Activated T-helper 1 cell treated with anti-CD3 and anti-CD28 coated beads, Interleukin-12 subunit alpha, Interleukin-12 subunit beta, Interleukin-2, Interleukin-4 antibody, amounts not matched to agents 30 ng/mL and 10 ng/mL and 1 ng/mL, durations not matched to agents 14 hours and 24 hours and 36 hours (primary cell): ENCODE measurements at regions not wholly inside any gene's neighbourhood (a gene's known extent, or its start where the extent isn't known, plus 50 kb on each side); places are given as distances from the start of the nearest gene placed in this dataset.

Experiments used
- DNase-seq: peaks from one replicate; pipeline ENCODE4 v3.0.0; 2021; ENCODE audit warnings: low spot score
- H3K27ac Mint-ChIP-seq: one replicate; pipeline ENCODE4 v1.8.0; 2021; ENCODE audit warnings: mild to moderate bottlenecking, mixed read lengths
- H3K27me3 Mint-ChIP-seq: one replicate; pipeline ENCODE4 v1.8.0; 2022; ENCODE audit warnings: mild to moderate bottlenecking, moderate library complexity, mixed read lengths; ENCODE audit not compliant: insufficient read depth
- H3K36me3 Mint-ChIP-seq: one replicate; pipeline ENCODE4 v1.8.0; 2021; ENCODE audit warnings: low read depth, mixed read lengths
- H3K4me1 Mint-ChIP-seq: one replicate; pipeline ENCODE4 v1.8.0; 2021; ENCODE audit warnings: low read depth, mixed read lengths
- H3K4me3 Mint-ChIP-seq: one replicate; pipeline ENCODE4 v1.8.0; 2021; ENCODE audit warnings: mild to moderate bottlenecking, moderate library complexity, mixed read lengths
- H3K9me3 Mint-ChIP-seq: one replicate; pipeline ENCODE4 v1.8.0; 2021; ENCODE audit warnings: mixed read lengths
- intact Hi-C: fragments of 100-400 bp; cut with micrococcal nuclease; formaldehyde crosslinking; loops from one replicate; pipeline ENCODE4 v1.15.1; 2024

- DNase-seq: no peak
- Mint-ChIP-seq H3K9me3 (no peaks in the 10 kb centered on the region), H3K4me3 (no peak overlapping the region), H3K27ac (no peak overlapping the region), H3K27me3 (peaks cover 2% of the 10 kb centered on the region), H3K4me1 (no peaks in the 10 kb centered on the region), H3K36me3 (no peaks in the 10 kb centered on the region)
- intact Hi-C loops: no loop called here
Measured at GRCh38 chr4:141417387-141417786, 196.7 kb downstream of the ZNF330 start.

- Mint-ChIP-seq H3K9me3 (no peaks in the 10 kb centered on the region), H3K36me3 (no peaks in the 10 kb centered on the region), H3K4me1 (no peaks in the 10 kb centered on the region), H3K27me3 (peaks cover 2% of the 10 kb centered on the region), H3K27ac (no peak overlapping the region), H3K4me3 (no peak overlapping the region)
- no peak for DNase-seq
- intact Hi-C loops: no loop called here
Measured at GRCh38 chr4:141425124-141425523, 204.4 kb downstream of the ZNF330 start.

GRCh38 chr4:141427726-141428296 is 207.1 kb downstream of the ZNF330 start:
- H3K27me3 Mint-ChIP-seq: no peaks in the 10 kb centered on the region
- no peaks in the 10 kb centered on the region for H3K36me3 Mint-ChIP-seq
- no peak for DNase-seq
- no peak overlapping the region for H3K27ac Mint-ChIP-seq
- no peak overlapping the region for H3K4me3 Mint-ChIP-seq
- no peaks in the 10 kb centered on the region for H3K9me3 Mint-ChIP-seq
- no peaks in the 10 kb centered on the region for H3K4me1 Mint-ChIP-seq
- intact Hi-C loops: no loop called here

GRCh38 chr4:141429933-141430332 is 206.4 kb upstream of the IL15 start:
- Mint-ChIP-seq H3K36me3 (no peaks in the 10 kb centered on the region), H3K9me3 (no peaks in the 10 kb centered on the region), H3K27me3 (no peaks in the 10 kb centered on the region), H3K4me3 (no peak overlapping the region), H3K4me1 (no peaks in the 10 kb centered on the region), H3K27ac (no peak overlapping the region)
- no peak for DNase-seq
- intact Hi-C loops: no loop called here

GRCh38 chr4:141430686-141431085 is 205.7 kb upstream of the IL15 start:
- H3K4me1 Mint-ChIP-seq: no peaks in the 10 kb centered on the region
- no peak overlapping the region for H3K4me3 Mint-ChIP-seq
- no peak overlapping the region for H3K27ac Mint-ChIP-seq
- DNase-seq: no peak
- H3K36me3 Mint-ChIP-seq: no peaks in the 10 kb centered on the region
- intact Hi-C loops: no loop called here
- no peaks in the 10 kb centered on the region for H3K9me3 Mint-ChIP-seq
- no peaks in the 10 kb centered on the region for H3K27me3 Mint-ChIP-seq

- Mint-ChIP-seq H3K9me3 (no peaks in the 10 kb centered on the region), H3K4me1 (no peaks in the 10 kb centered on the region), H3K36me3 (no peaks in the 10 kb centered on the region), H3K4me3 (no peak overlapping the region), H3K27ac (no peak overlapping the region), H3K27me3 (no peaks in the 10 kb centered on the region)
- intact Hi-C loops: no loop called here
- no peak for DNase-seq
Measured at GRCh38 chr4:141432000-141432712, 204.2 kb upstream of the IL15 start.

- Mint-ChIP-seq H3K27me3 (no peaks in the 10 kb centered on the region), H3K36me3 (no peaks in the 10 kb centered on the region), H3K27ac (no peak overlapping the region), H3K4me3 (no peak overlapping the region), H3K4me1 (no peaks in the 10 kb centered on the region), H3K9me3 (no peaks in the 10 kb centered on the region)
- DNase-seq: no peak
- intact Hi-C loops: no loop called here
Measured at GRCh38 chr4:141435446-141436225, 200.7 kb upstream of the IL15 start.

GRCh38 chr4:141439223-141439622 is 197.2 kb upstream of the IL15 start:
- no peaks in the 10 kb centered on the region for H3K4me1 Mint-ChIP-seq
- DNase-seq: no peak
- intact Hi-C loops: no loop called here
- H3K4me3 Mint-ChIP-seq: no peak overlapping the region
- H3K27ac Mint-ChIP-seq: no peak overlapping the region
- no peaks in the 10 kb centered on the region for H3K9me3 Mint-ChIP-seq
- H3K27me3 Mint-ChIP-seq: no peaks in the 10 kb centered on the region
- no peaks in the 10 kb centered on the region for H3K36me3 Mint-ChIP-seq

GRCh38 chr4:141447761-141448160 is 188.6 kb upstream of the IL15 start:
- H3K4me1 Mint-ChIP-seq: no peaks in the 10 kb centered on the region
- no peaks in the 10 kb centered on the region for H3K27me3 Mint-ChIP-seq
- H3K9me3 Mint-ChIP-seq: no peaks in the 10 kb centered on the region
- DNase-seq: no peak
- no peak overlapping the region for H3K4me3 Mint-ChIP-seq
- H3K36me3 Mint-ChIP-seq: no peaks in the 10 kb centered on the region
- no peak overlapping the region for H3K27ac Mint-ChIP-seq
- intact Hi-C loops: no loop called here

- H3K36me3 Mint-ChIP-seq: no peaks in the 10 kb centered on the region
- no peak for DNase-seq
- intact Hi-C loops: no loop called here
- no peaks in the 10 kb centered on the region for H3K4me1 Mint-ChIP-seq
- H3K9me3 Mint-ChIP-seq: no peaks in the 10 kb centered on the region
- no peaks in the 10 kb centered on the region for H3K27me3 Mint-ChIP-seq
- no peak overlapping the region for H3K27ac Mint-ChIP-seq
- H3K4me3 Mint-ChIP-seq: no peak overlapping the region
Measured at GRCh38 chr4:141448490-141448889, 187.9 kb upstream of the IL15 start.

- intact Hi-C loops: no loop called here
- H3K27ac Mint-ChIP-seq: no peak overlapping the region
- H3K4me3 Mint-ChIP-seq: no peak overlapping the region
- no peak for DNase-seq
- H3K36me3 Mint-ChIP-seq: no peaks in the 10 kb centered on the region
- no peaks in the 10 kb centered on the region for H3K4me1 Mint-ChIP-seq
- no peaks in the 10 kb centered on the region for H3K9me3 Mint-ChIP-seq
- H3K27me3 Mint-ChIP-seq: no peaks in the 10 kb centered on the region
Measured at GRCh38 chr4:141449927-141450326, 186.5 kb upstream of the IL15 start.

- H3K4me3 Mint-ChIP-seq: no peak overlapping the region
- DNase-seq: no peak
- intact Hi-C loops: no loop called here
- H3K36me3 Mint-ChIP-seq: no peaks in the 10 kb centered on the region
- peaks cover under 1% of the 10 kb centered on the region for H3K27me3 Mint-ChIP-seq
- H3K27ac Mint-ChIP-seq: no peak overlapping the region
- no peaks in the 10 kb centered on the region for H3K4me1 Mint-ChIP-seq
- no peaks in the 10 kb centered on the region for H3K9me3 Mint-ChIP-seq
Measured at GRCh38 chr4:141455651-141456050, 180.7 kb upstream of the IL15 start.

GRCh38 chr4:141457653-141458052 is 178.7 kb upstream of the IL15 start:
- Mint-ChIP-seq H3K9me3 (no peaks in the 10 kb centered on the region), H3K4me3 (no peak overlapping the region), H3K27ac (no peak overlapping the region), H3K36me3 (no peaks in the 10 kb centered on the region), H3K27me3 (peaks cover 2% of the 10 kb centered on the region), H3K4me1 (no peaks in the 10 kb centered on the region)
- DNase-seq: no peak
- intact Hi-C loops: no loop called here
